HL-60 (cell line): ENCODE measurements at regions not wholly inside any gene's neighbourhood (a gene's known extent, or its start where the extent isn't known, plus 50 kb on each side); places are given as distances from the start of the nearest gene placed in this dataset.

Source experiments
- DNase-seq, 2 experiments: peaks; one replicate each; pipeline ENCODE4 v3.0.0-alpha.2; 2010 to 2020; ENCODE audit warnings: low read depth in 1 of 2, low spot score in 1 of 2
- H3K27ac ChIP-seq: fragments of 250-450 bp; sonication (Bioruptor Pico); replicated peaks from 2 replicates; pipeline ENCODE4 v1.5.1; 2020; ENCODE audit warnings: mild to moderate bottlenecking, moderate library complexity
- H3K27me3 ChIP-seq: fragments of 250-450 bp; sonication (Bioruptor Pico); 2 replicates; pipeline ENCODE4 v1.5.1; 2021; ENCODE audit warnings: mild to moderate bottlenecking, moderate library complexity; ENCODE audit not compliant: insufficient read depth, poor library complexity, severe bottlenecking
- H3K4me3 ChIP-seq: replicated peaks from 2 replicates; pipeline ENCODE4 v1.5.1; 2011; ENCODE audit warnings: mild to moderate bottlenecking, control low read depth, low read length; ENCODE audit not compliant: insufficient read depth
- GABPA ChIP-seq: IDR thresholded peaks from 2 replicates; pipeline ENCODE4 v1.6.1; 2012; ENCODE audit warnings: low read depth
- POLR2AphosphoS5 ChIP-seq: IDR thresholded peaks from 2 replicates; pipeline ENCODE4 v1.6.1; 2012; ENCODE audit warnings: low read depth
- SPI1 ChIP-seq: IDR thresholded peaks from 2 replicates; pipeline ENCODE4 v1.6.1; 2012; ENCODE audit warnings: low read depth, mild to moderate bottlenecking, borderline replicate concordance
- TF ChIP-seq, protein P1 (sequence below): IDR thresholded peaks from one replicate; pipeline ENCODE4 v1.5.1; 2011; ENCODE audit warnings: low read length, control low read depth, inconsistent platforms; ENCODE audit not compliant: insufficient read depth
- TF ChIP-seq, protein P2 (sequence below): IDR thresholded peaks from 2 replicates; pipeline ENCODE4 v1.6.1; 2012; ENCODE audit warnings: low read depth; ENCODE audit not compliant: insufficient replicate concordance

DNA sequence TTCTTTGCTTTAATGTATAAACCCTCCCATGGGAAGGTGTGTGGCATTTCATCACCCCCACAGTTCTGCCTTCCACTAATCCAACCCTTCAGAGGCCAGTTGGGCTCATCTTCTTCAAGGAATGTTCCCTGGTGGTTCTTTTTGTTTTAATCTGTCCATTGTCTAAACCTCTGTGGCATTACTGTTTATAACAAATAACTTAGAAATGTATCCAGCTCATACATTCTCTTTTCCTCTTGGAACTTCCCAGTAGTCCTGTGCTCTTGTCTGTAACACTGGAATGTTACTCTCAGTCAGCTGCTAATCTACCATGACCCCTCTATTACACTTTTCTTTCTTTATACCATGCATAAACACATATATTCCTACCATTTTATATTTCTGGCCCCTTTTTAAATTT lies 213.5 kb upstream of the TARS1 start:
- TF ChIP-seq GABPA (no peak), POLR2AphosphoS5 (no peak), SPI1 (no peak)
- TF ChIP-seq, protein P1, sequence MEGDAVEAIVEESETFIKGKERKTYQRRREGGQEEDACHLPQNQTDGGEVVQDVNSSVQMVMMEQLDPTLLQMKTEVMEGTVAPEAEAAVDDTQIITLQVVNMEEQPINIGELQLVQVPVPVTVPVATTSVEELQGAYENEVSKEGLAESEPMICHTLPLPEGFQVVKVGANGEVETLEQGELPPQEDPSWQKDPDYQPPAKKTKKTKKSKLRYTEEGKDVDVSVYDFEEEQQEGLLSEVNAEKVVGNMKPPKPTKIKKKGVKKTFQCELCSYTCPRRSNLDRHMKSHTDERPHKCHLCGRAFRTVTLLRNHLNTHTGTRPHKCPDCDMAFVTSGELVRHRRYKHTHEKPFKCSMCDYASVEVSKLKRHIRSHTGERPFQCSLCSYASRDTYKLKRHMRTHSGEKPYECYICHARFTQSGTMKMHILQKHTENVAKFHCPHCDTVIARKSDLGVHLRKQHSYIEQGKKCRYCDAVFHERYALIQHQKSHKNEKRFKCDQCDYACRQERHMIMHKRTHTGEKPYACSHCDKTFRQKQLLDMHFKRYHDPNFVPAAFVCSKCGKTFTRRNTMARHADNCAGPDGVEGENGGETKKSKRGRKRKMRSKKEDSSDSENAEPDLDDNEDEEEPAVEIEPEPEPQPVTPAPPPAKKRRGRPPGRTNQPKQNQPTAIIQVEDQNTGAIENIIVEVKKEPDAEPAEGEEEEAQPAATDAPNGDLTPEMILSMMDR: no peak
- TF ChIP-seq, protein P2, sequence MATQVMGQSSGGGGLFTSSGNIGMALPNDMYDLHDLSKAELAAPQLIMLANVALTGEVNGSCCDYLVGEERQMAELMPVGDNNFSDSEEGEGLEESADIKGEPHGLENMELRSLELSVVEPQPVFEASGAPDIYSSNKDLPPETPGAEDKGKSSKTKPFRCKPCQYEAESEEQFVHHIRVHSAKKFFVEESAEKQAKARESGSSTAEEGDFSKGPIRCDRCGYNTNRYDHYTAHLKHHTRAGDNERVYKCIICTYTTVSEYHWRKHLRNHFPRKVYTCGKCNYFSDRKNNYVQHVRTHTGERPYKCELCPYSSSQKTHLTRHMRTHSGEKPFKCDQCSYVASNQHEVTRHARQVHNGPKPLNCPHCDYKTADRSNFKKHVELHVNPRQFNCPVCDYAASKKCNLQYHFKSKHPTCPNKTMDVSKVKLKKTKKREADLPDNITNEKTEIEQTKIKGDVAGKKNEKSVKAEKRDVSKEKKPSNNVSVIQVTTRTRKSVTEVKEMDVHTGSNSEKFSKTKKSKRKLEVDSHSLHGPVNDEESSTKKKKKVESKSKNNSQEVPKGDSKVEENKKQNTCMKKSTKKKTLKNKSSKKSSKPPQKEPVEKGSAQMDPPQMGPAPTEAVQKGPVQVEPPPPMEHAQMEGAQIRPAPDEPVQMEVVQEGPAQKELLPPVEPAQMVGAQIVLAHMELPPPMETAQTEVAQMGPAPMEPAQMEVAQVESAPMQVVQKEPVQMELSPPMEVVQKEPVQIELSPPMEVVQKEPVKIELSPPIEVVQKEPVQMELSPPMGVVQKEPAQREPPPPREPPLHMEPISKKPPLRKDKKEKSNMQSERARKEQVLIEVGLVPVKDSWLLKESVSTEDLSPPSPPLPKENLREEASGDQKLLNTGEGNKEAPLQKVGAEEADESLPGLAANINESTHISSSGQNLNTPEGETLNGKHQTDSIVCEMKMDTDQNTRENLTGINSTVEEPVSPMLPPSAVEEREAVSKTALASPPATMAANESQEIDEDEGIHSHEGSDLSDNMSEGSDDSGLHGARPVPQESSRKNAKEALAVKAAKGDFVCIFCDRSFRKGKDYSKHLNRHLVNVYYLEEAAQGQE: no peak
- Histone ChIP-seq H3K27ac (no peak overlapping the region), H3K27me3 (no peaks in the 10 kb centered on the region), H3K4me3 (no peak overlapping the region)
- no peak for DNase-seq

DNA sequence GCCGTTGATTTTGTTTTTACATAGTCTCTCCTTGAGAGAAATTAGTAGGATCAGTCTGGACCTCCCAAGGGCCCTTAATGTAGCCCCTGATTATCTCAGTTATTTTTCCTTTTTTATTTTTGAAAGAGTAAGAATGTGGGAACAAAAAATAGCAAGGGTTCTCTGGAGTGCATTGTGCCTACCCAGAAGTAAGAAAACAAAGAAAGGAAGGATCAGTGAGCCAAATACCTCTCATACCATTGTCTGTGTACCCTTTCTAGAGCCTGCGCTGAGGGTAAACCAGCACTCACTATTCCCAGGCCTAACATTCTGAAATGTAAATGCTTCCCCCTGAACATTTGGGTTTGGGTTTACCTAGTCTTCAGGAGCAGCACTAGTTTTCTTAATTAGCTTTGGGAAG lies 213.0 kb upstream of the TARS1 start:
- Histone ChIP-seq H3K27me3 (no peaks in the 10 kb centered on the region), H3K27ac (no peak overlapping the region), H3K4me3 (no peak overlapping the region)
- no peak for DNase-seq
- TF ChIP-seq GABPA (no peak), POLR2AphosphoS5 (no peak), SPI1 (no peak)
- TF ChIP-seq, protein P1: no peak
- TF ChIP-seq, protein P2: no peak

DNA sequence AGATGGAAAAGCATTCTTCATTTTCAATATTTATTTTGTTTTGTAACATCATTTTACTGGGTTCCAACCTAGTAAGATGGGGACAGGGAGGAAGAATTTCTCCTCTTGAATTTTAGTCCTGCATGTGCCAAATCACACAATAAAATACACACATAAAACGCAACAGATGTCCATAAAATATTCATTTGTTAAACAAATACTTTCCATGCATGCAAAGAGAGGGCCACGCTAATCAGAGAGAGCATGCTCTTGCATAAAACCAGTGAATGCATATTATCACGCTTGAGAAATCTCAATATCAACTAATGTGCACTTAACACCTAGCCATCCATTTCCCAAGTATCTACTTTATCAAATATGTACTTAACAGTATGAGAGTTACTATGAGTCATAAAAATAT lies 212.6 kb upstream of the TARS1 start:
- H3K4me3 ChIP-seq: no peak overlapping the region
- no peak overlapping the region for H3K27ac ChIP-seq
- DNase-seq: no peak
- TF ChIP-seq, protein P1: no peak
- TF ChIP-seq POLR2AphosphoS5 (no peak), GABPA (no peak), SPI1 (no peak)
- TF ChIP-seq, protein P2: no peak
- H3K27me3 ChIP-seq: no peaks in the 10 kb centered on the region
